ENCODE measurements at regions not wholly inside any gene's neighbourhood (a gene's known extent, or its start where the extent isn't known, plus 50 kb on each side); places are given as distances from the start of the nearest gene placed in this dataset.

DNA sequence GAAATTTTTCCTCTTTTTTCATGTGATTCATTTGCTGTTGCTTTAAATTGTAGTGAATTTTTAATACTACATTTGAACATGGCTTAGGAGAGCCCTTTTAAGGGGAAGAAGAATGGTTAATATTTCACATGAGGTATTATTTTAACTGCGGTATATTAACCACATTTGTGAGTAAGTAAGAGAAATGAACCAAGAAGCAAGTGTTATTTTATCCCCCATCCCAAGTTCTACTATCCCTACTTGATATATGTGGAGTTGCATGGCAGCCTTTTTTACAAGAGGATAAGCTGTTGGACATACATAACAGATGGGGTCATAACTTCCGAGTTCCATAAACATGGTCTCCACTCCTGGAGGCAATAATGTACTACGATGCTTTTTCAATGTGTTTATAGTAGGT is 623.3 kb downstream of the LRFN5 start:
- DNase-seq: no peak
- H3K4me3 ChIP-seq (ENCODE audit: low read depth, low read length): no peak overlapping the region
- H3K27me3 ChIP-seq: no peaks in the 10 kb centered on the region
- H3K36me3 ChIP-seq: no peaks in the 10 kb centered on the region
- H3K4me1 ChIP-seq: no peaks in the 10 kb centered on the region
- TF ChIP-seq, protein P1, sequence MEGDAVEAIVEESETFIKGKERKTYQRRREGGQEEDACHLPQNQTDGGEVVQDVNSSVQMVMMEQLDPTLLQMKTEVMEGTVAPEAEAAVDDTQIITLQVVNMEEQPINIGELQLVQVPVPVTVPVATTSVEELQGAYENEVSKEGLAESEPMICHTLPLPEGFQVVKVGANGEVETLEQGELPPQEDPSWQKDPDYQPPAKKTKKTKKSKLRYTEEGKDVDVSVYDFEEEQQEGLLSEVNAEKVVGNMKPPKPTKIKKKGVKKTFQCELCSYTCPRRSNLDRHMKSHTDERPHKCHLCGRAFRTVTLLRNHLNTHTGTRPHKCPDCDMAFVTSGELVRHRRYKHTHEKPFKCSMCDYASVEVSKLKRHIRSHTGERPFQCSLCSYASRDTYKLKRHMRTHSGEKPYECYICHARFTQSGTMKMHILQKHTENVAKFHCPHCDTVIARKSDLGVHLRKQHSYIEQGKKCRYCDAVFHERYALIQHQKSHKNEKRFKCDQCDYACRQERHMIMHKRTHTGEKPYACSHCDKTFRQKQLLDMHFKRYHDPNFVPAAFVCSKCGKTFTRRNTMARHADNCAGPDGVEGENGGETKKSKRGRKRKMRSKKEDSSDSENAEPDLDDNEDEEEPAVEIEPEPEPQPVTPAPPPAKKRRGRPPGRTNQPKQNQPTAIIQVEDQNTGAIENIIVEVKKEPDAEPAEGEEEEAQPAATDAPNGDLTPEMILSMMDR (IDR thresholded peaks at IDR 0.05; ENCODE audit: low read depth, low read length): no peak
- H3K9me3 ChIP-seq: no peaks in the 10 kb centered on the region

DNA sequence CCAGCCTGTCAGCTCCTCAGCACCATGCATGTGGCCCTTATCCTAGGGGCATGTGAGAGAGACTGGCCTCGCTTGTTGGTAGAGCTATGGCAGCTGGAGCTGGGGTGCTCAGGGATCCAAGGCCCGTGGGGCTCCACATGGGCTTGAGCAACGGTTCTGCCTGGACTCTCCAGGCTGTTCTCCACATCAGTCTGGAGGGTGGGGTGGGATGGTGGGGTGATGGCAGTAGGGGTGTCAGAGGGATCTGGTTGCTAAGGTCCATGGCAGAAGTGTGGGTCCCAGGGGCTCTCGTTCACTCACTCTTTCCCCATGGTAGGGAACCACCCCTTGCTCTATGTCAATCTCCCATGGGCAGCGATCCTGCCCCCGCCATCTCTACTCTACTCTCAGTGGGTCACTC is 622.6 kb downstream of the LRFN5 start:
- Histone ChIP-seq H3K36me3 (no peaks in the 10 kb centered on the region), H3K9me3 (no peaks in the 10 kb centered on the region), H3K4me1 (no peaks in the 10 kb centered on the region)

DNA sequence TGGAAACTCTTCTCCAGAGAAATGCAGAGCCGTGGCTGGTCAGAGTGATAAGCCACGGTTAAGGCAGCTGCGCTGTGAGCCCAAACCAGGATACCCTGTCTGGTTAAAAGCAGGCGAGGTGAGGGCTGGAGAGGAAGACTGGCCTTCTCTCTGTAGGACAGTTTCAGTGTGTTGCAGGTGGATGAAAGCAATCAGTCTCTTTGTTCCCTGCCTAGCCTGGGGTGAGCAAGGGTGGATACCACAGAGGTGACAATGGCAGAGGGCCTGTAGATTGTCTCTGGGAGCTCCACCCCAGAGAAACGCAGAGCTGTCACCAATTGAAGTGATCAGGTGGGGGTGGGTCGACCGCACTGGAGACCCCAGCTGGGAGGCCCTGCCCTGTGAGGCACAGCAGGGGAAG is 621.9 kb downstream of the LRFN5 start:
- Histone ChIP-seq H3K27me3 (no peaks in the 10 kb centered on the region), H3K4me3 (ENCODE audit: low read depth, low read length) (no peak overlapping the region), H3K36me3 (no peaks in the 10 kb centered on the region), H3K4me1 (no peaks in the 10 kb centered on the region), H3K9me3 (no peaks in the 10 kb centered on the region)
- TF ChIP-seq, protein P1 (IDR thresholded peaks at IDR 0.05; ENCODE audit: low read depth, low read length): no peak
- DNase-seq: no peak

More for the DNA sequence above, 622.6 kb downstream of the LRFN5 start:
- DNase-seq: no peak
- TF ChIP-seq, protein P1 (IDR thresholded peaks at IDR 0.05; ENCODE audit: low read depth, low read length): no peak
- H3K4me3 ChIP-seq (ENCODE audit: low read depth, low read length): no peak overlapping the region
- no peaks in the 10 kb centered on the region for H3K27me3 ChIP-seq

DNA sequence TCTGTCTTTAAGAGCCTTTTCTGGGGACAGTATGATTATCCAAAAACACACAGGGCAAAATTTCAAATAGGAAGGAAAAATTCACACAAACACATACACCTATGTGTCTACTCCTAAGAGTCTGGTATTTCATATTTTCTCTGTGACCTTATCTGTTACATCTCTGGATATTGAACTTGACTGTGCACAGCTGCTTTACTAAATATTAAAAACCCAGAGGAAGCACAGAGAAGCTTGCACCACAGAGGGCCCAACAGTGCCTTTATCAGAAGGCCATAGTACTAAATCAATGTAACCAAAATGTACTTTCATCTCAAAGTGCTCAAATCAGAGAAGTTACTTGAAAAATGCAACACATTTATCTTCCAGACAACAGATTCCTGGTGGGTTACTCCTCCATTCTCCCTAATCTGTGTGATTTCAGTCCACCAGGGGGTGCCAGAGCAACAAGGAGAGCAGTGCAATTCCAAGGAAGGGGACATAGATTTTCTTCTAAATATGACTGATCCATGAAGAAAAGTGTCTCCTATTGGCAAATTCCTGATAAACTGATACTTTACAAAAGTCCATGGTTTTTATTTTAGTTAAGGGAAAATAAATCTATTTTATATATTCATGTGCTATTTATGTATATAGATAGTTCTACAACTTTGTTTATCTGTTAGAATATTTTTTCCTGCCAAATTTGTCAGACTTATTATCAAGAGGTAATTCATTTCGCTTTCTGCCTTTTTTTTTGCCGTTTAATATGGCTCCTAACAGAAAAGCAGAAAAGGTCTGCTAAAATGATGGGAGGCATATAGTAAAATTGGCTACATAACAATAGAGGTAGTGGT is 617.6 kb downstream of the LRFN5 start:
- Histone ChIP-seq H3K4me1 (no peaks in the 10 kb centered on the region), H3K27me3 (no peaks in the 10 kb centered on the region), H3K36me3 (no peaks in the 10 kb centered on the region), H3K9me3 (no peaks in the 10 kb centered on the region), H3K4me3 (ENCODE audit: low read depth, low read length) (no peak overlapping the region)
- TF ChIP-seq, protein P1 (IDR thresholded peaks at IDR 0.05; ENCODE audit: low read depth, low read length): peak; percentile 77
- DNase-seq: peak; percentile 61

DNA sequence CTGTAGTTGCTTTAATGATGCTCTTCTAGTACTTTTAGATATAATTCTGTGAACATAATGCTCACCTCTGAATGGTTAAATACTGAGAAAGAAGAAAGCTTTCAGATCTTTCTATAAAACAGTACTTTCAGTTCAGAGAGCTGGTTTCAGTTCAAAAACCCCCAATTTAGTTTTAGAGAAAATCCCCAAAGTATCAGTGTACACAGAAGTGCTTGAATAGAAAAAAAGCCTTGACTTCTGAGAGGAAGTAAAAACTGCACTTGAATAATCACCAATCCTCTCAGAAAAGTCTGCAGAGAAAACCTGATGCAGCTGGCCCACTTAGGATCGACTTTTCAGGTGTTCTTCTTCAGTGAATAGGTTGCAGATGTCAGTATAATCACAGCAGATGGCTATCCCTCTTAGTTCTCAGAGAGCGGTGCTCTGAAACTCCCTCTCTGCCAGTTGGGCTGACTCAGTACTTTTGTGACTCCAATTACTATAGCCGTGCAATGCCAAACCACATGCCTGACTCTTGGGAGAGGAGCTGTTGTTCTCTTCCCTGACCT is 616.3 kb downstream of the LRFN5 start:
- H3K4me1 ChIP-seq: no peaks in the 10 kb centered on the region
- DNase-seq: no peak
- no peaks in the 10 kb centered on the region for H3K27me3 ChIP-seq
- TF ChIP-seq, protein P1 (IDR thresholded peaks at IDR 0.05; ENCODE audit: low read depth, low read length): no peak
- no peaks in the 10 kb centered on the region for H3K36me3 ChIP-seq
- H3K4me3 ChIP-seq (ENCODE audit: low read depth, low read length): no peak overlapping the region
- no peaks in the 10 kb centered on the region for H3K9me3 ChIP-seq

DNA sequence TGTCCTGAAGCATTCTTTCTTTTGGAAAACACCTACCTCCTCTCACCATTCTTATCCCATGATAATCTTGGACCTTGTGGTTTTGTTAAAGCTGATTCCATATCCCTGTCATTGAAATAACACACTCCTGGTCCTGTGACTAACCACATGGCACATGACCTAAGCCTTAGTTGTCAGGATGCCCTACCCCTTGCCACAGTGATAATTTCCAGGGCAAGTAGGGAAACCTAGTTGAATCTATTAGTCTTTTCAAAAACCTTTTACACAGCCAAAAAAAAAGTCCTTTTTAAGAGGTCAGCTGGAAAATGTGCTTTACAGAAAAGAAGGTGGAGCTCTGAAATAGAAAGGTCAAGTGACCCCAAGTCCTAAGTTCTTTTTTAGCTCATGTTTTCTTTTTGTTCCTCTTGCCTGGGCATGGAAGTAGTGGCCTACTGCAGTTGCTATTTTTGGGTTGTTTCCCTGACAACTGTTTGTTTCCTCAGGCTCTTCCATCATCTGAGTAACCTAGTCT is 608.4 kb downstream of the LRFN5 start:
- Histone ChIP-seq H3K4me3 (ENCODE audit: low read depth, low read length) (no peak overlapping the region), H3K27me3 (no peaks in the 10 kb centered on the region), H3K9me3 (no peaks in the 10 kb centered on the region), H3K4me1 (no peaks in the 10 kb centered on the region), H3K36me3 (no peaks in the 10 kb centered on the region)
- DNase-seq: no peak
- TF ChIP-seq, protein P1 (IDR thresholded peaks at IDR 0.05; ENCODE audit: low read depth, low read length): no peak

Measured in BE2C (cell line).